GM08714 (cell line): ENCODE measurements at regions not wholly inside any gene's neighbourhood (a gene's known extent, or its start where the extent isn't known, plus 50 kb on each side); places are given as distances from the start of the nearest gene placed in this dataset.
"Not testable (repeated sequence)": the region's sequence is repeated elsewhere in the genome, so short reads cannot be mapped to it uniquely, and the experiment has no call there.

Experiments
- H3K4me3 ChIP-seq: fragments of 200-500 bp; sonication (Bioruptor generic); 2 replicates; pipeline ENCODE4 v1.5.1; 2014; ENCODE audit warnings: mild to moderate bottlenecking, low read length, inconsistent platforms
- ZNF274 ChIP-seq: IDR thresholded peaks from 2 replicates; pipeline ENCODE4 v1.6.1; 2012; ENCODE audit warnings: mild to moderate bottlenecking, low read depth, low read length

- no peak for TF ChIP-seq ZNF274
- H3K4me3 ChIP-seq = no peak overlapping the region
These were observed 143.2 kb downstream of the BMP15 start for GRCh38 chrX:51053741-51054140.

- TF ChIP-seq ZNF274 = no peak
- no peak overlapping the region for H3K4me3 ChIP-seq
These were observed 187.5 kb downstream of the BMP15 start for GRCh38 chrX:51098046-51098445.

- H3K4me3 ChIP-seq = not testable (repeated sequence)
These were observed 208.8 kb downstream of the BMP15 start for GRCh38 chrX:51119058-51119926.

GRCh38 chrX:51125743-51126142, 206.9 kb upstream of the NUDT10 start:
- not testable (repeated sequence) for H3K4me3 ChIP-seq

- H3K4me3 ChIP-seq = no peak overlapping the region
- TF ChIP-seq ZNF274 = no peak
These were observed 187.7 kb upstream of the NUDT10 start for GRCh38 chrX:51144828-51145442.

GRCh38 chrX:51148848-51149247, 183.8 kb upstream of the NUDT10 start:
- no peak overlapping the region for H3K4me3 ChIP-seq
- no peak for TF ChIP-seq ZNF274

GRCh38 chrX:51151734-51152133, 180.9 kb upstream of the NUDT10 start:
- no peak for TF ChIP-seq ZNF274
- no peak overlapping the region for H3K4me3 ChIP-seq

- H3K4me3 ChIP-seq = no peak overlapping the region
- TF ChIP-seq ZNF274 = no peak
These were observed 177.5 kb upstream of the NUDT10 start for GRCh38 chrX:51155157-51155556.

- no peak overlapping the region for H3K4me3 ChIP-seq
- TF ChIP-seq ZNF274 = no peak
These were observed 177.1 kb upstream of the NUDT10 start for GRCh38 chrX:51155566-51155965.

- TF ChIP-seq ZNF274 = no peak
- H3K4me3 ChIP-seq = no peak overlapping the region
These were observed 174.4 kb upstream of the NUDT10 start for GRCh38 chrX:51158231-51158630.

- not testable (repeated sequence) for H3K4me3 ChIP-seq
These were observed 173.2 kb upstream of the NUDT10 start for GRCh38 chrX:51159378-51159777.

GRCh38 chrX:51163730-51164129, 168.9 kb upstream of the NUDT10 start:
- H3K4me3 ChIP-seq = no peak overlapping the region
- TF ChIP-seq ZNF274 = no peak

- not testable (repeated sequence) for H3K4me3 ChIP-seq
These were observed 154.2 kb upstream of the NUDT10 start for GRCh38 chrX:51178356-51178900.

- not testable (repeated sequence) for H3K4me3 ChIP-seq
These were observed 152.8 kb upstream of the NUDT10 start for GRCh38 chrX:51179805-51180204.

GRCh38 chrX:51182545-51182944, 150.1 kb upstream of the NUDT10 start:
- no peak overlapping the region for H3K4me3 ChIP-seq
- no peak for TF ChIP-seq ZNF274
